Osteocyte (in vitro differentiated cells): ENCODE measurements at regions not wholly inside any gene's neighbourhood (a gene's known extent, or its start where the extent isn't known, plus 50 kb on each side); places are given as distances from the start of the nearest gene placed in this dataset.

Experiments used
- DNase-seq: peaks from one replicate; pipeline ENCODE4 v3.0.0; 2021; ENCODE audit warnings: mixed read lengths; ENCODE audit not compliant: unreplicated experiment; ENCODE audit errors: extremely low spot score
- H3K27ac Mint-ChIP-seq: one replicate; pipeline ENCODE4 v1.8.0; 2021; ENCODE audit warnings: mild to moderate bottlenecking, mixed read lengths; ENCODE audit not compliant: unreplicated experiment
- H3K27me3 Mint-ChIP-seq: one replicate; pipeline ENCODE4 v1.8.0; 2021; ENCODE audit warnings: mixed read lengths; ENCODE audit not compliant: unreplicated experiment
- H3K36me3 Mint-ChIP-seq: one replicate; pipeline ENCODE4 v1.8.0; 2021; ENCODE audit warnings: mixed read lengths; ENCODE audit not compliant: unreplicated experiment
- H3K4me1 Mint-ChIP-seq: one replicate; pipeline ENCODE4 v1.8.0; 2021; ENCODE audit warnings: mixed read lengths; ENCODE audit not compliant: unreplicated experiment
- H3K4me3 Mint-ChIP-seq: one replicate; pipeline ENCODE4 v1.8.0; 2021; ENCODE audit warnings: mild to moderate bottlenecking, moderate library complexity, mixed read lengths; ENCODE audit not compliant: unreplicated experiment
- H3K9me3 Mint-ChIP-seq: one replicate; pipeline ENCODE4 v1.8.0; 2021; ENCODE audit warnings: mixed read lengths; ENCODE audit not compliant: unreplicated experiment
- TF ChIP-seq, protein P1 (sequence below): fragments of 200-600 bp; sonication (generic); IDR thresholded peaks from 2 replicates; pipeline ENCODE4 v1.5.0; 2021; ENCODE audit warnings: antibody characterized with exemption, mild to moderate bottlenecking, moderate library complexity

DNA sequence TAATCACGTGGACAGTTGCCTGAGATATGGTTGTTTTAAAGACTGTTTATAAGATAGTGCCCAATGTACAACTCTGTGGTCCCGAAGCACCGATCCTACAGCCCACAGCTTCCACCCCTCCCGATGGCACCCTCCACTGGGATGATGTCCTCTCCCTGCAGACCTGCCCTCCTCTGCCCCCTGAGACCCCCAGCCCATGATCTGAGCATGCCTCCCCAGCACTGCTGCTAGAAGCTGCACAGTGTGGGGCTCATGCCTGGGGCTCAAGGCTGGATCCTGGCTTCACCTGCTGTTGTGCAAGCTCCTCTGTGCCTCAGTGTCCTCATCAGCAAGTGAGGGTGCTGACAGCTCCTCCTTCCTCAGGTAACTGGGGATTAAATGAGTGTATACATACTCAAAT, 254.7 kb upstream of the MKI67 start:
- H3K9me3 Mint-ChIP-seq = peaks cover 27% of the 10 kb centered on the region
- H3K4me3 Mint-ChIP-seq = no peak overlapping the region
- H3K4me1 Mint-ChIP-seq = no peaks in the 10 kb centered on the region
- no peak overlapping the region for H3K27ac Mint-ChIP-seq
- H3K36me3 Mint-ChIP-seq = no peaks in the 10 kb centered on the region
- no peak for DNase-seq
- TF ChIP-seq, protein P1, sequence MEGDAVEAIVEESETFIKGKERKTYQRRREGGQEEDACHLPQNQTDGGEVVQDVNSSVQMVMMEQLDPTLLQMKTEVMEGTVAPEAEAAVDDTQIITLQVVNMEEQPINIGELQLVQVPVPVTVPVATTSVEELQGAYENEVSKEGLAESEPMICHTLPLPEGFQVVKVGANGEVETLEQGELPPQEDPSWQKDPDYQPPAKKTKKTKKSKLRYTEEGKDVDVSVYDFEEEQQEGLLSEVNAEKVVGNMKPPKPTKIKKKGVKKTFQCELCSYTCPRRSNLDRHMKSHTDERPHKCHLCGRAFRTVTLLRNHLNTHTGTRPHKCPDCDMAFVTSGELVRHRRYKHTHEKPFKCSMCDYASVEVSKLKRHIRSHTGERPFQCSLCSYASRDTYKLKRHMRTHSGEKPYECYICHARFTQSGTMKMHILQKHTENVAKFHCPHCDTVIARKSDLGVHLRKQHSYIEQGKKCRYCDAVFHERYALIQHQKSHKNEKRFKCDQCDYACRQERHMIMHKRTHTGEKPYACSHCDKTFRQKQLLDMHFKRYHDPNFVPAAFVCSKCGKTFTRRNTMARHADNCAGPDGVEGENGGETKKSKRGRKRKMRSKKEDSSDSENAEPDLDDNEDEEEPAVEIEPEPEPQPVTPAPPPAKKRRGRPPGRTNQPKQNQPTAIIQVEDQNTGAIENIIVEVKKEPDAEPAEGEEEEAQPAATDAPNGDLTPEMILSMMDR = no peak
- H3K27me3 Mint-ChIP-seq = no peaks in the 10 kb centered on the region

DNA sequence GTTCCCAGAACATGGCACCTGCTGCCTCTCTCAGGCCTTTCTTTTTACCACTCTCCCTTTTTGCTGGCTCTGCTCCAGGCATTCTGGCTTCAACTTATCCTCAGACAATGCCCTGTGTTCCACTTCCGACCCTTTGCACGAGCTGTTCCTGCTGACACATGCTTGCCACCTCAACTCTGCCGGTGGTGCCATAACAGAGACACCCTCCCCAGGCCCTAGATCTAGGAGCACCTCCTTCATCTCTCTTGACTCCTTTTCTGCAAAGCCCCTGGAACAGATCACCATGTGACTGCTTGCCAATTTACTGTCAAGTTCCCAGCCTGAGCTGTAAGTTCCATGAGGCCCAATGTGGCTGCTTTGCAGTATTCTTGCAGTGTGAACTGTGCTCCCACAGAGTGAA, 256.0 kb upstream of the MKI67 start:
- no peak for DNase-seq
- Mint-ChIP-seq H3K27me3 (no peaks in the 10 kb centered on the region), H3K4me1 (no peaks in the 10 kb centered on the region), H3K9me3 (peaks cover 24% of the 10 kb centered on the region), H3K27ac (no peak overlapping the region), H3K36me3 (no peaks in the 10 kb centered on the region), H3K4me3 (no peak overlapping the region)
- TF ChIP-seq, protein P1 = no peak

DNA sequence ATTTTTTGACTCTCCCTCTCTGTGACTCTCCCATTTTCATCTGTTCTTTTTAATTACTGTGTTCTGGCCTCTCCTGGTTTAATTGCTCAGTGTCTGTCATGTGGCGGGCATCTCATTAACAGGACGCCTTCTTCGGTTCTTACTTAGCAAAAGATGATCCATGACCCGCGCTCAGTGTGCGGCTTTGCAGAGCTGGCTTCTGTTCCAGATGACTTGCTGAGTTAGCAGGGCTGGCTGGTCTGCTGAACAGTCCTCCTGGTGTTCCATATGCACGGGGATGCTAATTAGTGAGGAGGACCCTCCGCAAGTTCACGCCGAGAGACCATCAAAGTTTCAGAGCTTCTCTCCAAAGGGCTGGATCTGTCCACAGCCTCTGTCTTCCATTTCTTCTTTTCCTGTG, 258.6 kb upstream of the MKI67 start:
- no peak overlapping the region for H3K4me3 Mint-ChIP-seq
- TF ChIP-seq, protein P1 = no peak
- no peak for DNase-seq
- H3K36me3 Mint-ChIP-seq = no peaks in the 10 kb centered on the region
- peaks cover 21% of the 10 kb centered on the region for H3K9me3 Mint-ChIP-seq
- H3K27me3 Mint-ChIP-seq = no peaks in the 10 kb centered on the region
- no peaks in the 10 kb centered on the region for H3K4me1 Mint-ChIP-seq
- no peak overlapping the region for H3K27ac Mint-ChIP-seq

DNA sequence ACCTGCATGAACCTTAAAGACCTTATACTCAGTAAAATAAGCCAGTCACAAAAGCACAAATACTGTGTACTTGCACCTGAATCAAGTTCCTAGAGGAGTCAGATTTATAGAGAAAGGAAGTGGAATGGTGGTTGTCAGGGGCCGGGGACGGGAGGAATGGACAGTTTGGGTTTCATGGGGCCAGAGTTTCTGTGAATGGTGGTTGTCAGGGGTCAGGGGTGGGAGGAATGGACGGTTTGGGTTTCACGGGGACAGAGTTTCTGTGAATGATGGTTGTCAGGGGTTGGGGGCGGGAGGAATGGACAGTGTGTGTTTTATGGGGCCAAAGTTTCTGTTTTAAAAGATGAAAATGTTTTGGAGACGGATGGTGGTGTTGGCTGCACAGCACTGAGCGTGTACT, 260.0 kb upstream of the MKI67 start:
- no peak for DNase-seq
- Mint-ChIP-seq H3K4me3 (no peak overlapping the region), H3K27ac (no peak overlapping the region), H3K36me3 (no peaks in the 10 kb centered on the region), H3K9me3 (peaks cover 33% of the 10 kb centered on the region), H3K4me1 (no peaks in the 10 kb centered on the region), H3K27me3 (no peaks in the 10 kb centered on the region)
- TF ChIP-seq, protein P1 = no peak

DNA sequence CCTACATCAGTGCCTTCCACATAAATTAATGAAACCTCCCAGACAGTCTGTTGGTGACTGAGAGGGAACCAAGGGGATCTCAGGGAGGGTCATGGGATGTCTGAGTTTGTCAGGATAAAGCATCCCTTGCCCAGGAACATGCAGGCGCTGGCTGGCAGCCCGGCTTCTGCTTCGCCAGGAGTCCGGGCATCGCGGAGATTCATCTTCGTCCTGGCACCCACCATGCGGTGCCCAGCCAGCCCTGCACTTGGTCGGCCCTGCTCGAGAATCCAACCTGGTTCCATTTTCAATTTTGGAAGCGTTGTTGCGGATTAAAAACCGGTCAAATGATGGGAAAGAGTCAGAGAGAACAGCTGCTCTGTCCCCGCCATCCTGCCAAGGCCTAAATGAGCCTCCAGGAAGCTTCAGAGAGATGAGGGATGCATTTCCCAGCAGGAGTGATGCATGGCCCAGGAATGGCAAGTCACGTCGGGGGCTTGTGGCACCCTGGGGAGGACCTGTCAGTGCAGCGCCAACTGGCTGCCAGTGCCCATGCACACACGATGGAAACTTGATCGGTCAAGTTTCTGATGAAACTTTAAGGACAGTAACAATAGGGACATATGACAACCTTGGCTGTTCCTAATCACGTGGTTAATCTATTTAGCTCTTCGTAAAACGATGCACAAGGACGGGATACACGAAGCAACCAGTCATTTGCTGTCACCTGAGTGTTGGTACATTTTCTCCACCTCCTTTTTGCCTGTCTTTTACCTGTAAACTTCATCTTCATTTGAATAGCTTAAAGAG, 260.8 kb upstream of the MKI67 start:
- Mint-ChIP-seq H3K27ac (no peak overlapping the region), H3K27me3 (no peaks in the 10 kb centered on the region), H3K4me1 (no peaks in the 10 kb centered on the region), H3K36me3 (no peaks in the 10 kb centered on the region), H3K4me3 (no peak overlapping the region), H3K9me3 (peaks cover 31% of the 10 kb centered on the region)
- TF ChIP-seq, protein P1 = no peak
- no peak for DNase-seq
